Tibial artery (tissue), 4 donors: ENCODE measurements at regions not wholly inside any gene's neighbourhood (a gene's known extent, or its start where the extent isn't known, plus 50 kb on each side); places are given as distances from the start of the nearest gene placed in this dataset.

Experiments
- DNase-seq, 2 donors: peaks; one replicate each; pipeline ENCODE4 v3.0.0-alpha.2; 2019
- H3K27ac ChIP-seq, 2 donors: fragments of 200-600 bp; sonication (generic) in 1 of 2; 1 replicate in 1 of 2; 2 replicates in 1 of 2; pipeline ENCODE4 v1.5.1; 2018 to 2019; ENCODE audit warnings: mild to moderate bottlenecking in 1 of 2
- H3K27me3 ChIP-seq, 2 donors: fragments of 200-600 bp; sonication (generic) in 1 of 2; one replicate each; pipeline versions ENCODE4 v1.5.1 to v1.6.0; 2016 to 2019
- H3K36me3 ChIP-seq, 3 donors: fragments of 200-600 bp; sonication (generic) in 2 of 3; one replicate each; pipeline ENCODE4 v1.5.1; 2016 to 2019; ENCODE audit warnings: mild to moderate bottlenecking in 2 of 3
- H3K4me1 ChIP-seq, 4 donors: fragments of 200-600 bp; sonication (generic) in 2 of 4; 1 replicate in 3 of 4; 2 replicates in 1 of 4; pipeline ENCODE4 v1.5.1; 2016 to 2019
- H3K4me3 ChIP-seq, 2 donors: fragments of 200-600 bp; sonication (generic) in 1 of 2; 1 replicate in 1 of 2; 2 replicates in 1 of 2; pipeline ENCODE4 v1.5.1; 2018 to 2019; ENCODE audit warnings: mild to moderate bottlenecking in 2 of 2
- H3K9me3 ChIP-seq, 3 donors: fragments of 200-600 bp; sonication (generic) in 1 of 3; one replicate each; pipeline ENCODE4 v1.5.1; 2016 to 2019
- CTCF ChIP-seq, 2 experiments: fragments of 200-600 bp in 1 of 2; fragments of 450-650 bp in 1 of 2; IDR thresholded peaks; one replicate each; pipeline ENCODE4 v1.5.1; 2017 to 2019; ENCODE audit warnings: antibody characterized with exemption in 2 of 2, mild to moderate bottlenecking in 1 of 2, moderate library complexity in 1 of 2
- intact Hi-C: fragments of 100-400 bp; cut with DNase I; formaldehyde crosslinking; loops from one replicate; pipeline ENCODE4 v1.15.0; 2023; ENCODE audit warnings: low total_unique reads

GRCh38 chr4:128357286-128357685 is 69.7 kb upstream of the PGRMC2 start:
- TF ChIP-seq CTCF (IDR thresholded peaks at IDR 0.05): no peak
- DNase-seq: no peak
- Histone ChIP-seq H3K27me3 (no peaks in the 10 kb centered on the region), H3K36me3 (no peaks in the 10 kb centered on the region), H3K4me1 (peaks cover 0 to 15% (median 9%) of the 10 kb centered on the region in 4 donors), H3K4me3 (no peak overlapping the region), H3K9me3 (no peaks in the 10 kb centered on the region), H3K27ac (no peak overlapping the region)
- intact Hi-C loops: no loop called here

- no peak overlapping the region for H3K4me3 ChIP-seq
- no peak for DNase-seq
- H3K36me3 ChIP-seq: no peaks in the 10 kb centered on the region
- H3K4me1 ChIP-seq: peaks cover 0 to 15% (median 9%) of the 10 kb centered on the region in 4 donors
- no peaks in the 10 kb centered on the region for H3K9me3 ChIP-seq
- no peak overlapping the region for H3K27ac ChIP-seq
- H3K27me3 ChIP-seq: no peaks in the 10 kb centered on the region
- intact Hi-C loops: no loop called here
- no peak for TF ChIP-seq CTCF (IDR thresholded peaks at IDR 0.05)
Measured at GRCh38 chr4:128355305-128355704, 67.7 kb upstream of the PGRMC2 start.

- Histone ChIP-seq H3K27me3 (no peaks in the 10 kb centered on the region), H3K27ac (no peak overlapping the region), H3K9me3 (no peaks in the 10 kb centered on the region), H3K4me3 (no peak overlapping the region), H3K4me1 (peaks cover 0 to 15% (median 9%) of the 10 kb centered on the region in 4 donors), H3K36me3 (no peaks in the 10 kb centered on the region)
- TF ChIP-seq CTCF (IDR thresholded peaks at IDR 0.05): no peak
- intact Hi-C loops: no loop called here
- DNase-seq: no peak
Measured at GRCh38 chr4:128354205-128354821, 66.7 kb upstream of the PGRMC2 start.

GRCh38 chr4:128353791-128354190 is 66.2 kb upstream of the PGRMC2 start:
- Histone ChIP-seq H3K4me1 (peaks cover 0 to 19% (median 9%) of the 10 kb centered on the region in 4 donors), H3K27ac (no peak overlapping the region), H3K9me3 (no peaks in the 10 kb centered on the region), H3K4me3 (no peak overlapping the region), H3K36me3 (no peaks in the 10 kb centered on the region), H3K27me3 (no peaks in the 10 kb centered on the region)
- TF ChIP-seq CTCF (IDR thresholded peaks at IDR 0.05): no peak
- intact Hi-C loops: no loop called here
- no peak for DNase-seq

GRCh38 chr4:128351502-128351901 is 63.9 kb upstream of the PGRMC2 start:
- no peaks in the 10 kb centered on the region for H3K36me3 ChIP-seq
- intact Hi-C loops: no loop called here
- no peaks in the 10 kb centered on the region for H3K9me3 ChIP-seq
- no peak overlapping the region for H3K27ac ChIP-seq
- TF ChIP-seq CTCF (IDR thresholded peaks at IDR 0.05): no peak
- H3K27me3 ChIP-seq: no peaks in the 10 kb centered on the region
- DNase-seq: no peak
- no peak overlapping the region for H3K4me3 ChIP-seq
- H3K4me1 ChIP-seq: peaks cover 0 to 33% (median 13%) of the 10 kb centered on the region in 4 donors
